Thyroid gland (tissue), 4 donors: ENCODE measurements at regions not wholly inside any gene's neighbourhood (a gene's known extent, or its start where the extent isn't known, plus 50 kb on each side); places are given as distances from the start of the nearest gene placed in this dataset.

Source experiments
- POLR2A ChIP-seq, 2 donors: fragments of 450-650 bp; IDR thresholded peaks; one replicate each; pipeline ENCODE4 v1.6.1; 2017; ENCODE audit warnings: antibody characterized with exemption in 2 of 2, mild to moderate bottlenecking in 2 of 2, moderate library complexity in 1 of 2
- TF ChIP-seq, protein P1 (sequence below), 6 experiments: fragments of 200-600 bp in 3 of 6; fragments of 450-650 bp in 3 of 6; sonication (generic) in 3 of 6; IDR thresholded peaks; one replicate each; pipeline ENCODE4 v1.5.1; 2016 to 2019; ENCODE audit warnings: antibody characterized with exemption in 6 of 6, mild to moderate bottlenecking in 2 of 6, inconsistent platforms in 1 of 6, moderate library complexity in 1 of 6

DNA sequence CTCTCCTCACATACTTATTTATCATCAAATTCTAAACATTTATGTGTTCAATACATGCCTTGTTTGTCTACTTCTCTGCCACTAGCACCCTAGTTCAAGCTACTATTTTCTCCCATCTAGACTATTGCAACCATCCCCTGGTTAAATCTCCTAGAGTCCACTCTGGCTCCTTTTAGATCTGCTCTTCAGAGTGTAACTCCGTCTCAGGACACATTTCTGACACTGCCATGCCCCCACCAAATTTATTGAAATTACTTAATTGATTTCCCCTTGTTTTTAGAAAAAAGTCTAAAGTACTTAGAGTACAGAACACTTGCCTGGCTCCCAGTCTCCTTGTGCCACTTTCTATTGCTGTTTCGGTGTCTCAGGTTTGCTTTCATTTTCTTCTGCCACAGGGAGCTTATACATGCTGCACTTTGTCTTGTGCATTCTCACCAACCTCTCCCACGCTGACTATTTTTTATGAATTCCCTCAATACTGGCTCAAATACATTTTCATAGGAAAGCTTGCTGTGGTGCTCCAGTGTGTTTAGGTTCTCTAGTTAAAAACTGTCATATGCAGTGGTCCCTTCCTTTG, 792.3 kb downstream of the DIPK2A start:
- no peak for TF ChIP-seq POLR2A (IDR thresholded peaks at IDR 0.05)
- TF ChIP-seq, protein P1, sequence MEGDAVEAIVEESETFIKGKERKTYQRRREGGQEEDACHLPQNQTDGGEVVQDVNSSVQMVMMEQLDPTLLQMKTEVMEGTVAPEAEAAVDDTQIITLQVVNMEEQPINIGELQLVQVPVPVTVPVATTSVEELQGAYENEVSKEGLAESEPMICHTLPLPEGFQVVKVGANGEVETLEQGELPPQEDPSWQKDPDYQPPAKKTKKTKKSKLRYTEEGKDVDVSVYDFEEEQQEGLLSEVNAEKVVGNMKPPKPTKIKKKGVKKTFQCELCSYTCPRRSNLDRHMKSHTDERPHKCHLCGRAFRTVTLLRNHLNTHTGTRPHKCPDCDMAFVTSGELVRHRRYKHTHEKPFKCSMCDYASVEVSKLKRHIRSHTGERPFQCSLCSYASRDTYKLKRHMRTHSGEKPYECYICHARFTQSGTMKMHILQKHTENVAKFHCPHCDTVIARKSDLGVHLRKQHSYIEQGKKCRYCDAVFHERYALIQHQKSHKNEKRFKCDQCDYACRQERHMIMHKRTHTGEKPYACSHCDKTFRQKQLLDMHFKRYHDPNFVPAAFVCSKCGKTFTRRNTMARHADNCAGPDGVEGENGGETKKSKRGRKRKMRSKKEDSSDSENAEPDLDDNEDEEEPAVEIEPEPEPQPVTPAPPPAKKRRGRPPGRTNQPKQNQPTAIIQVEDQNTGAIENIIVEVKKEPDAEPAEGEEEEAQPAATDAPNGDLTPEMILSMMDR (IDR thresholded peaks at IDR 0.05) = no peak
